GM12892 (cell line): ENCODE measurements at regions not wholly inside any gene's neighbourhood (a gene's known extent, or its start where the extent isn't known, plus 50 kb on each side); places are given as distances from the start of the nearest gene placed in this dataset.

Experiments used
- POLR2A ChIP-seq: IDR thresholded peaks from 2 replicates; pipeline ENCODE4 v1.6.1; 2011; ENCODE audit warnings: low read depth, low read length, control low read depth
- POLR2AphosphoS5 ChIP-seq: IDR thresholded peaks from 2 replicates; pipeline ENCODE4 v1.6.1; 2011; ENCODE audit warnings: low read depth, low read length, control low read depth
- TAF1 ChIP-seq: IDR thresholded peaks from 2 replicates; pipeline ENCODE4 v1.6.1; 2011; ENCODE audit warnings: low read depth, mild to moderate bottlenecking, control low read depth, low read length, borderline replicate concordance

- TF ChIP-seq POLR2A (no peak), TAF1 (no peak), POLR2AphosphoS5 (no peak)
These were observed 377.4 kb upstream of the DSEL start for GRCh38 chr18:67893916-67894315.
